T-helper 1 cell treated with Interleukin-12 subunit alpha and Interleukin-12 subunit beta and Interleukin-4 antibody, amounts not matched to agents 30 μg/mL and 1 μg/mL, for 36 hours (primary cell): ENCODE measurements at regions not wholly inside any gene's neighbourhood (a gene's known extent, or its start where the extent isn't known, plus 50 kb on each side); places are given as distances from the start of the nearest gene placed in this dataset.
A peak's percentile ranks its signal among the peaks of the same experiment; 100 is the strongest.
"Not testable (repeated sequence)": the region's sequence is repeated elsewhere in the genome, so short reads cannot be mapped to it uniquely, and the experiment has no call there.

Source experiments
- H3K27ac Mint-ChIP-seq: one replicate; pipeline ENCODE4 v1.8.0; 2021; ENCODE audit warnings: mild to moderate bottlenecking, mixed read lengths
- H3K27me3 Mint-ChIP-seq: one replicate; pipeline ENCODE4 v1.8.0; 2021; ENCODE audit warnings: low read depth, mixed read lengths
- H3K36me3 Mint-ChIP-seq: one replicate; pipeline ENCODE4 v1.8.0; 2021; ENCODE audit warnings: low read depth, mixed read lengths
- H3K4me1 Mint-ChIP-seq: one replicate; pipeline ENCODE4 v1.8.0; 2021; ENCODE audit warnings: low read depth, mixed read lengths
- H3K4me3 Mint-ChIP-seq: one replicate; pipeline ENCODE4 v1.8.0; 2021; ENCODE audit warnings: mild to moderate bottlenecking, moderate library complexity, mixed read lengths
- H3K9me3 Mint-ChIP-seq: one replicate; pipeline ENCODE4 v1.8.0; 2021; ENCODE audit warnings: mixed read lengths

DNA sequence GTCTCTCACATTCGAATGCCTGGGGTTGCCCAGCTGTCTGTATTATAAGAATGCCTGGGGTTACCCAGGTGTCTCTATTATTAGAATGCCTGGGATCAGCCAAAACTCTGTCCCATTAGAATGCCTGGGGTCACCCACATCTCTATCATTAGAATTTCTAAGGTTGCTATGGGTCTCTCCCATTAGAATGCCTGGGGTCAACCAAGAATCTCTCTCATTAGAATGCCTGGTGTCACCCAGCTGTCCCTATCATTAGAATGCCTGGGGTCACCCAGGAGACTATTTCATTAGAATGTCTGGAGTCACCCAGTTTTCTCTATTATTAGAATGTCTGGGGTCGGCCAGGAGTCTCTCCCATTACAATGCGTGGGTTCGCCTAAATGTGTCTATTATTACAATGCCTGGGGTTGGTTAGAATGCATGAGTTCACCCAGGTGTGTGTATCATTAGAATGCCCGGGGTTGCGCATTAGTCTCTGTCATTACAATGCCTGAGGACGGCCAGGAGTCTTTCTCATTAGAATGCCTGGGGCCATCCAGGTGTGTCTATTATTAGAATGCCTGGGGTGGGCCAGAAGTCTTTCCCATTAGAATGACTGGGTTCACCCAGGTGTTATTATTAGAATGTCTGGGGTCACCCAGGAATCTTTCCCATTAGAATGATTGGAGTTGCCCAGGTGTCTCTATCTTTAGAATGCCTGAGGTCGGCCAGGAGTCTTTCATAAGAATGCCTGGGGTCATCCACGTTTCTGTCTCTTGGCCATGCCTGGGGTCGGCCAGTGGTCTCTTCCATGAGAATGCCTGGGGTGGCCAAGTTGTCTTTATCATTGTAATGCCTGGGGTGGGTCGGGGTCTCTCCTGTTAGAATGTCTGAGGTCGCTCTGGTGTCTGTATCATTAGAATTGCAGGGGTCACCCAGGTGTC is 59.6 kb downstream of the RNF187 start:
- Mint-ChIP-seq H3K4me1 (no peaks in the 10 kb centered on the region), H3K36me3 (no peaks in the 10 kb centered on the region), H3K27me3 (no peaks in the 10 kb centered on the region), H3K9me3 (peaks cover 12% of the 10 kb centered on the region), H3K4me3 (no peak overlapping the region), H3K27ac (no peak overlapping the region)

GRCh38 chr1:228547464-228547792 is 60.2 kb downstream of the RNF187 start:
- no peaks in the 10 kb centered on the region for H3K36me3 Mint-ChIP-seq
- no peaks in the 10 kb centered on the region for H3K4me1 Mint-ChIP-seq
- no peak overlapping the region for H3K4me3 Mint-ChIP-seq
- no peaks in the 10 kb centered on the region for H3K27me3 Mint-ChIP-seq
- peaks cover 6% of the 10 kb centered on the region for H3K9me3 Mint-ChIP-seq
- no peak overlapping the region for H3K27ac Mint-ChIP-seq

DNA sequence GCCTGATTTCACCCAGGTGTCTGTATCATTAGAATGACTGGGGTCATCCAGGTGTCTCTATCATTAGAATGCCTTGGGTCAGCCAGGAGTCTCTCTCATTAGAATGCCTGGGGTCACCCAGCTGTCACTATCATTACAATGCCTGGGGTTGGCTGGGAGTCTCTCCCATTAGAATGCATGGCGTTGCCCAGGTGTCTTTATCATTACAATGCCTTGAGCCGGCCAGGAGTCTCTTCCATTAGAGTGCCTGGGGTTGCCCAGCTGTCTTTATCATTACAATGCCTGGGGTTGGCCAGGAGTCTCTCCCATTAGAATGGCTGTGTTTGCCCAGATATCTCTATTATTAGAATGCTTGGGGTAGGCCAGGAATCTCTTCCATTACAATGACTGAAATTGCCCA is 61.6 kb downstream of the RNF187 start:
- Mint-ChIP-seq H3K4me3 (no peak overlapping the region), H3K36me3 (no peaks in the 10 kb centered on the region), H3K4me1 (no peaks in the 10 kb centered on the region), H3K27ac (no peak overlapping the region), H3K9me3 (peaks cover 5% of the 10 kb centered on the region), H3K27me3 (no peaks in the 10 kb centered on the region)

DNA sequence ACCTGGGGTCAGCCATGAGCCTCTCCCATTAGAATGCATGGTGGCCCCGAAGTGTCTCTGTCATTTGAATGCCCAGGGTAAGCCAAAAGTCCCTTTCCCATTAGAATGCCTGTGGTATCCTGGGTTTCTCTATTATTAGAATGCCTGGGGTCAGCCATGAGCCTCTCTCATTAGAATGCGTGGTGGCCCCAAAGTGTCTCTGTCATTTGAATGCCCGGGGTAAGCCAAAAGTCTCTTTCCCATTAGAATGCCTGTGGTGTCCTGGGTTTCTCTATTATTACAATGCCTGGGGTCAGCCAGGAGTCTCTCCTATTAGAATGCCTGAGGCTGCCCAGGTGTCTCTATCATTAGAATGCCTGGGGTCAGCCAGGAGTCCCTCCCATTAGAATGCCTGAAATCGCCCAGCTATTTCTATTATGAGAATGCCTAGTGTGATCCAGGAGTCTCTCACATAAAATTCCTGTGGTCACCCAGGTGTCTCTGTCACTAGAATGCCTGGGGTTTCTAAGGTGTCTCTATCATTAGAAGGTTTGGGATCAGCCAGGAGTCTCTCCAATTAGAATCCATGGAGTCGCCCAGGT is 65.5 kb downstream of the RNF187 start:
- Mint-ChIP-seq H3K36me3 (no peaks in the 10 kb centered on the region), H3K4me1 (no peaks in the 10 kb centered on the region), H3K9me3 (peaks cover 12% of the 10 kb centered on the region), H3K27me3 (no peaks in the 10 kb centered on the region), H3K27ac (no peak overlapping the region), H3K4me3 (no peak overlapping the region)

DNA sequence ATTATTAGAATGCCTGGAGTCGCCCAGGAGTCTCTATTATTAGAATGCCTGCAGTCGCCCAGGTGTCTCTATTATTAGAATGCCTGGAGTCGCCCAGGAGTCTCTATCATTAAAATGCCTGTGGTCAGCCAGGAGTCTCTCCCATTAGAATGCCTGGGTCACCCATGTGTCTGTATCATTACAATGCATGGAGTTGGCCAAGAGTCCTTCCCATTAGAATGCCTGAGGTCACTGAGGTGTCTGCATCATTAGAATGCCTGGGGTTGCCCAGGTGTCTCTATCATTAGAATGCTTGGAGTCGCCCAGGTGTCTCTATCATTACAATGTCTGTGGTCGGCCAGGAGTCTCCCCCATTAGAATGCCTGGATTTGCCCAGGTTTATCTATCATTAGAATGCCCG is 66.9 kb downstream of the RNF187 start:
- H3K27me3 Mint-ChIP-seq: no peaks in the 10 kb centered on the region
- peaks cover 12% of the 10 kb centered on the region for H3K9me3 Mint-ChIP-seq
- no peaks in the 10 kb centered on the region for H3K36me3 Mint-ChIP-seq
- no peak overlapping the region for H3K4me3 Mint-ChIP-seq
- no peaks in the 10 kb centered on the region for H3K4me1 Mint-ChIP-seq
- H3K27ac Mint-ChIP-seq: no peak overlapping the region

GRCh38 chr1:228555074-228555994 is 68.2 kb downstream of the RNF187 start:
- Mint-ChIP-seq H3K27ac (no peak overlapping the region), H3K4me3 (no peak overlapping the region), H3K27me3 (no peaks in the 10 kb centered on the region), H3K9me3 (peaks cover 7% of the 10 kb centered on the region), H3K36me3 (no peaks in the 10 kb centered on the region), H3K4me1 (no peaks in the 10 kb centered on the region)

- H3K36me3 Mint-ChIP-seq, H3K27me3 Mint-ChIP-seq, H3K27ac Mint-ChIP-seq, H3K9me3 Mint-ChIP-seq, H3K4me1 Mint-ChIP-seq: not testable (repeated sequence)
- H3K4me3 Mint-ChIP-seq: peak overlapping the region; percentile 14
These were observed 69.7 kb downstream of the RNF187 start for GRCh38 chr1:228556634-228557430.
